Liver (tissue), 8 donors: ENCODE measurements at regions not wholly inside any gene's neighbourhood (a gene's known extent, or its start where the extent isn't known, plus 50 kb on each side); places are given as distances from the start of the nearest gene placed in this dataset.

Experiments used
- DNase-seq: peaks from one replicate; pipeline ENCODE4 v3.0.0-alpha.2; 2017; ENCODE audit warnings: low spot score
- H3K27ac ChIP-seq, 2 donors: one replicate each; pipeline ENCODE4 v1.7.0; 2013; ENCODE audit warnings: inconsistent platforms in 2 of 2, low read length in 2 of 2, control low read depth in 1 of 2, low read depth in 1 of 2, mild to moderate bottlenecking in 1 of 2
- H3K27me3 ChIP-seq, 4 donors: one replicate each; pipeline versions ENCODE4 v1.6.1 to v1.7.0; 2013; ENCODE audit warnings: low read length in 3 of 4, inconsistent platforms in 1 of 4, mild to moderate bottlenecking in 1 of 4, moderate library complexity in 1 of 4; ENCODE audit not compliant: control insufficient read depth in 4 of 4, insufficient read depth in 4 of 4
- H3K36me3 ChIP-seq, 4 donors: one replicate each; pipeline versions ENCODE4 v1.6.1 to v1.7.0; 2013; ENCODE audit warnings: low read length in 3 of 4, mild to moderate bottlenecking in 3 of 4, low read depth in 1 of 4, moderate library complexity in 1 of 4; ENCODE audit not compliant: control insufficient read depth in 4 of 4, insufficient read depth in 3 of 4
- H3K4me1 ChIP-seq, 4 donors: one replicate each; pipeline versions ENCODE4 v1.6.1 to v1.7.0; 2013; ENCODE audit warnings: low read length in 3 of 4, mild to moderate bottlenecking in 3 of 4, moderate library complexity in 1 of 4; ENCODE audit not compliant: control insufficient read depth in 4 of 4, insufficient read depth in 4 of 4
- H3K4me3 ChIP-seq, 3 donors: one replicate each; pipeline versions ENCODE4 v1.6.1 to v1.7.0; 2013; ENCODE audit warnings: low read length in 3 of 3, control low read depth in 1 of 3, low read depth in 1 of 3, mild to moderate bottlenecking in 1 of 3
- H3K9ac ChIP-seq, 2 donors: one replicate each; pipeline ENCODE4 v1.7.0; 2013; ENCODE audit warnings: low read length in 2 of 2, mild to moderate bottlenecking in 2 of 2, moderate library complexity in 2 of 2, control low read depth in 1 of 2, low read depth in 1 of 2
- H3K9me3 ChIP-seq, 4 donors: one replicate each; pipeline versions ENCODE4 v1.6.1 to v1.7.0; 2013; ENCODE audit warnings: low read length in 3 of 4; ENCODE audit not compliant: control insufficient read depth in 4 of 4
- ATF3 ChIP-seq: IDR thresholded peaks from 2 replicates; pipeline ENCODE4 v1.6.1; 2016; ENCODE audit warnings: antibody characterized with exemption
- CTCF ChIP-seq: fragments of 150-350 bp; IDR thresholded peaks from 2 replicates; pipeline ENCODE4 v1.5.1; 2017; ENCODE audit warnings: improper control_type of control experiment, low read depth, low read length; ENCODE audit not compliant: missing input control
- EGR1 ChIP-seq, 2 donors: IDR thresholded peaks; 2 replicates each; pipeline ENCODE4 v1.6.1; 2016 to 2018; ENCODE audit warnings: antibody characterized with exemption in 2 of 2, low read depth in 2 of 2
- FOXA1 ChIP-seq: IDR thresholded peaks from 2 replicates; pipeline ENCODE4 v1.6.1; 2016; ENCODE audit warnings: antibody characterized with exemption
- FOXA2 ChIP-seq: IDR thresholded peaks from 2 replicates; pipeline ENCODE4 v1.6.1; 2016; ENCODE audit warnings: antibody characterized with exemption
- GABPA ChIP-seq, 2 donors: IDR thresholded peaks in 1 of 2; conservative IDR thresholded peaks in 1 of 2; 2 replicates each; pipeline ENCODE4 v1.6.1; 2016; ENCODE audit warnings: antibody characterized with exemption in 2 of 2, mild to moderate bottlenecking in 1 of 2, moderate library complexity in 1 of 2
- HNF4A ChIP-seq, 2 donors: conservative IDR thresholded peaks; 2 replicates each; pipeline ENCODE4 v1.6.1; 2016; ENCODE audit warnings: antibody characterized with exemption in 2 of 2, mild to moderate bottlenecking in 2 of 2
- HNF4G ChIP-seq: IDR thresholded peaks from 2 replicates; pipeline ENCODE4 v1.6.1; 2016; ENCODE audit warnings: antibody characterized with exemption
- MAX ChIP-seq: IDR thresholded peaks from 2 replicates; pipeline ENCODE4 v1.6.1; 2016; ENCODE audit warnings: antibody characterized with exemption
- NR2F2 ChIP-seq: IDR thresholded peaks from 2 replicates; pipeline ENCODE4 v1.6.1; 2016; ENCODE audit warnings: antibody characterized with exemption
- SP1 ChIP-seq: IDR thresholded peaks from 2 replicates; pipeline ENCODE4 v1.6.1; 2018; ENCODE audit warnings: antibody characterized with exemption, mild to moderate bottlenecking
- TAF1 ChIP-seq: conservative IDR thresholded peaks from 2 replicates; pipeline ENCODE4 v1.6.1; 2016; ENCODE audit warnings: antibody characterized with exemption, mild to moderate bottlenecking
- YY1 ChIP-seq: IDR thresholded peaks from 2 replicates; pipeline ENCODE4 v1.6.1; 2016; ENCODE audit warnings: antibody characterized with exemption, mild to moderate bottlenecking
- WGBS: extraction: QIAGEN DNeasy Blood & Tissue Kit; methylation state at CpG from one replicate; pipeline ENCODE4 v1.1.7; 2013; 5-methylcytosine and 5-hydroxymethylcytosine counted together
- TF ChIP-seq, protein P1 (sequence below): IDR thresholded peaks from 2 replicates; pipeline ENCODE4 v1.6.1; 2016; ENCODE audit warnings: antibody characterized with exemption
- donor health status: healthy.
- donor health status: healthy.
- donor health status: healthy.
- donor health status: healthy.
- donor health status: healthy.

GRCh38 chr4:1534876-1535526 is 128.8 kb upstream of the NKX1-1 start:
- DNase-seq: no peak
- H3K27me3 ChIP-seq: peaks cover 0 to 2% (median 0%) of the 10 kb centered on the region in 4 donors
- H3K4me1 ChIP-seq: no peaks in the 10 kb centered on the region
- no peak overlapping the region for H3K9ac ChIP-seq
- H3K4me3 ChIP-seq: no peak overlapping the region
- H3K36me3 ChIP-seq: no peaks in the 10 kb centered on the region
- no peaks in the 10 kb centered on the region for H3K9me3 ChIP-seq
- no peak for TF ChIP-seq FOXA1
- TF ChIP-seq TAF1: no peak
- TF ChIP-seq HNF4A (conservative IDR thresholded peaks at IDR 0.05): no peak
- TF ChIP-seq HNF4G: no peak
- WGBS: 92% methylated on average over 30 of the region's 30 CpGs
- H3K27ac ChIP-seq: no peak overlapping the region

DNA sequence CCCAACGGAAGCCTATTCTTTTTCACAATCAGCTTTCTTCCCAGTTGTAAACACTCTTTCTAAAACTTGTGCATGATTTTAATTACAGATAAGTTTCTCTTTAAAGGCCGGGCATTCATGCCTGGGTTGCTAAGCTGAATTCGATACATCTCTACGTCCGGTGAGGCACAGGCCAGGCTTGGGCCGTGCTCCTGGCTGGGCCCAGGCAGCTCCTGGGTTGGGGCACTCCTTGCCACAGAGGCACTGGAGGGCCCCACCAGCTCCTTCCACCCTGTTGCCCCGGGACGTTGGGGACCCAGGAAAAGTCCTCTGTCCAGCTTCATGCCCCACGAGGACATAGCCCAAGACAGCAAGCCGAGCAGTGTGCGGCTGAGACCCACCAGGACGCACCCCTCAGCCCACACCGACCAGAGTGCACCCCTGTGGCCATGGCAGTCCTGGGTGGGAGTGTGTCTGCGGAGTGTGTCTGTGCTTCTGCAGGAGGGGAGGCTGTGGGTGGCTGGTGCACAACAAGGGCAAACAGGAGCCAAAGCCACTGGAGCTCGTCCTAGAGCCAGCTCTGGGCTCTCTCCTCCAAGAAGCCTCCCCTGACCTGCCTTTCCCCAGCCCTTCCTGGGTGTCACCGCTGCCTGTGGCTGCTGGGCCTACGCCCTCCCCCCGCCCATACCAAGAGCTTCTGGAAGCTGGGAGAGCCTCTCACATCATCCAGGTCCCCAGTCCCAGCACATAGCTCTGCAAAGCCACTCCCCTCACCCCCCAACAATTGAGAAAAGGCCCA is 128.0 kb upstream of the NKX1-1 start:
- WGBS: 86% methylated on average over 18 of the region's 18 CpGs
- no peak overlapping the region for H3K27ac ChIP-seq
- DNase-seq: no peak
- H3K9ac ChIP-seq: no peak overlapping the region
- TF ChIP-seq FOXA2: no peak
- TF ChIP-seq YY1: no peak
- TF ChIP-seq FOXA1: no peak
- TF ChIP-seq, protein P1, sequence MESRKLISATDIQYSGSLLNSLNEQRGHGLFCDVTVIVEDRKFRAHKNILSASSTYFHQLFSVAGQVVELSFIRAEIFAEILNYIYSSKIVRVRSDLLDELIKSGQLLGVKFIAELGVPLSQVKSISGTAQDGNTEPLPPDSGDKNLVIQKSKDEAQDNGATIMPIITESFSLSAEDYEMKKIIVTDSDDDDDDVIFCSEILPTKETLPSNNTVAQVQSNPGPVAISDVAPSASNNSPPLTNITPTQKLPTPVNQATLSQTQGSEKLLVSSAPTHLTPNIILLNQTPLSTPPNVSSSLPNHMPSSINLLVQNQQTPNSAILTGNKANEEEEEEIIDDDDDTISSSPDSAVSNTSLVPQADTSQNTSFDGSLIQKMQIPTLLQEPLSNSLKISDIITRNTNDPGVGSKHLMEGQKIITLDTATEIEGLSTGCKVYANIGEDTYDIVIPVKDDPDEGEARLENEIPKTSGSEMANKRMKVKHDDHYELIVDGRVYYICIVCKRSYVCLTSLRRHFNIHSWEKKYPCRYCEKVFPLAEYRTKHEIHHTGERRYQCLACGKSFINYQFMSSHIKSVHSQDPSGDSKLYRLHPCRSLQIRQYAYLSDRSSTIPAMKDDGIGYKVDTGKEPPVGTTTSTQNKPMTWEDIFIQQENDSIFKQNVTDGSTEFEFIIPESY: no peak
- no peak for TF ChIP-seq MAX
- no peak for TF ChIP-seq HNF4G
- TF ChIP-seq EGR1 (IDR thresholded peaks at IDR 0.05; ENCODE audit: low read depth in 2 of 2): no peak
- TF ChIP-seq CTCF: no peak
- TF ChIP-seq ATF3: no peak
- TF ChIP-seq GABPA (IDR thresholded peaks at IDR 0.05 in 1 of 2, conservative IDR thresholded peaks at IDR 0.05 in 1 of 2): no peak
- TF ChIP-seq NR2F2: no peak
- TF ChIP-seq SP1: no peak
- H3K27me3 ChIP-seq: peaks cover 0 to 2% (median 0%) of the 10 kb centered on the region in 4 donors
- no peak overlapping the region for H3K4me3 ChIP-seq
- no peaks in the 10 kb centered on the region for H3K36me3 ChIP-seq
- no peaks in the 10 kb centered on the region for H3K4me1 ChIP-seq
- H3K9me3 ChIP-seq: no peaks in the 10 kb centered on the region
